HG03103 (cell line): ENCODE measurements at regions not wholly inside any gene's neighbourhood (a gene's known extent, or its start where the extent isn't known, plus 50 kb on each side); places are given as distances from the start of the nearest gene placed in this dataset.

Experiments used
- ATAC-seq: cut with Tn5 transposase; IDR thresholded peaks from one replicate; pipeline ENCODE4 v1.9.1; 2021; ENCODE audit warnings: low read depth; ENCODE audit not compliant: unreplicated experiment

- no peak for ATAC-seq
Observed at GRCh38 chr2:126824663-126825062, 74.0 kb upstream of the TEX51 start.

- no peak for ATAC-seq
Observed at GRCh38 chr2:126825316-126825715, 73.4 kb upstream of the TEX51 start.

- no peak for ATAC-seq
Observed at GRCh38 chr2:126826491-126826890, 72.2 kb upstream of the TEX51 start.

GRCh38 chr2:126827371-126827770 lies 71.3 kb upstream of the TEX51 start:
- ATAC-seq: no peak

GRCh38 chr2:126828051-126828450 lies 70.6 kb upstream of the TEX51 start:
- no peak for ATAC-seq

DNA sequence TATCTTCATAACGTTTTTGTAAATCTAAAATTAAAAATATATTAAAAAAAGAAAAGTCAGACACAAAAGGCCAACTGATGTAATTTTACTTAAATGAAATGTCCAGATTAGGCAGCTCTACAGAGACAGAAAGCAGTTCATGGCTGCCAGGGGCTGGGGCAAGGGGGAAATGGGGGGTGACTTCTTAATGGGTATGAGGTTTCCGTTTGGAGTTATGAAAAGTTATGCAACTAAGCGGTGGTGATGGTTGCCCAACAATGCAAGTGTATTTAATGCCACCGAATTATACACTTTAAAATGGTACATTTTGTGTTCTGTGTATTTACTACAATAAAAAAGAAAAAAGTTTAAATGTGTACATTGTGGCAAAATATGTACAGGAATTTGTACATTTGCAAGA lies 70.2 kb upstream of the TEX51 start:
- no peak for ATAC-seq

GRCh38 chr2:126831234-126832005 lies 67.3 kb upstream of the TEX51 start:
- no peak for ATAC-seq

DNA sequence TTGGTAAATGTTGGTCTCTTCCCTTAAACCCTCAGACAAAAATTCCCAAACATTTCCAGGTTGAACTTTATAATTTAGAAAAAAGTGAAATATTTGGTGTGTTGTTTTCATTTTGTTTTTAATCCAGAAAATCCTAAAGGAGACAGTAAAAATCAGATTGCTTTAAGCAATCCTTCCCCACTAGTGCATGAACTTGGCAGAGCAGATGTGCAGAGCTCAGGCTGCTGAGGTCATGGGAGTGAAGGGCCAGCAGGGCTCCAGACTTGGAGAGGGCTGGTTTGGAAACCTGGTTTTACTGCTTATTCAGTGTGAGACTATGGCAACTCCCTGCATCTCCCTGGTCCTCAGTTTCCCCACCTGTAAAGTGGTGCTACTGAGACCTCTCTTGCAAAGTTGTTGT lies 66.7 kb upstream of the TEX51 start:
- ATAC-seq: no peak

DNA sequence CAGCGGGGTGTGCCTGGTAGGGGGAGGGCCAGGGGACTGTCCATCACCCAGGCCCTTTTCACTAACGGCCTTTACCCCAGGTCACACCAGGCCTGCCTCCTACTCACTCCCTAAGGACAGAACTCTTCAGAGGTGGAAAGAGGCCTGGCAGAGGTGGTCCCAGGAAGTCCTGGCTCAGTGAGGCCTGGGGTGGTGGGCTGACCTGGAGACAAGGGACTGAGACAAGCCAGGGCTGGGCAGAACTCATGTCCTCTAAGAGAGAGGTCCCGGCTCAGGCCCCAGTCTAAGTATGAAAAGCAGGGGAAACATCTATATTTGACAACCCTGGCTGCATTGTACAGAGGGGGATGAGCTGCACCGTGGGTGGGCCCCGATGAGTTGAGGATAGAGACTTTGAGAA lies 65.9 kb upstream of the TEX51 start:
- no peak for ATAC-seq

- no peak for ATAC-seq
Observed at GRCh38 chr2:126834006-126834659, 64.6 kb upstream of the TEX51 start.

DNA sequence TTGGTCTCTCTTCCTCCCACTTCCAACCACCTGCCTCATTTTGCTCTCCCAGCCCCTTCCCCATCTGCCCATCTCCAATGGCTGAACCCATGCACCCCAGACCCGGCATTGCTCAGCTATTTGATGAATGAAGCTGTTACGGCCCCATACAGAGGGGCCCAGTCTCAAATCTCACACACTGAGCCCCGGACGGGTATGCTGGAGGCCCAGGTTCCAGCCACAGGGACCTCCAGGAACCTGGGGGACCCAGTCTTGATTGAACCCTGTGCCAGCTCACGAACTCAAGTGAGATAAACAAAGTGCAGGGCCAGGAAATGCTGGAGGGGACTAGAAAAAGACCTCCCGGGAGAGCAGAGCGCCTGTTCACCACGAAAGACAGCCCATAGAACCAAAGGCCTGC lies 63.4 kb upstream of the TEX51 start:
- no peak for ATAC-seq

GRCh38 chr2:126835831-126836230 lies 62.9 kb upstream of the TEX51 start:
- ATAC-seq: no peak

GRCh38 chr2:126836761-126837679 lies 61.7 kb upstream of the TEX51 start:
- no peak for ATAC-seq

DNA sequence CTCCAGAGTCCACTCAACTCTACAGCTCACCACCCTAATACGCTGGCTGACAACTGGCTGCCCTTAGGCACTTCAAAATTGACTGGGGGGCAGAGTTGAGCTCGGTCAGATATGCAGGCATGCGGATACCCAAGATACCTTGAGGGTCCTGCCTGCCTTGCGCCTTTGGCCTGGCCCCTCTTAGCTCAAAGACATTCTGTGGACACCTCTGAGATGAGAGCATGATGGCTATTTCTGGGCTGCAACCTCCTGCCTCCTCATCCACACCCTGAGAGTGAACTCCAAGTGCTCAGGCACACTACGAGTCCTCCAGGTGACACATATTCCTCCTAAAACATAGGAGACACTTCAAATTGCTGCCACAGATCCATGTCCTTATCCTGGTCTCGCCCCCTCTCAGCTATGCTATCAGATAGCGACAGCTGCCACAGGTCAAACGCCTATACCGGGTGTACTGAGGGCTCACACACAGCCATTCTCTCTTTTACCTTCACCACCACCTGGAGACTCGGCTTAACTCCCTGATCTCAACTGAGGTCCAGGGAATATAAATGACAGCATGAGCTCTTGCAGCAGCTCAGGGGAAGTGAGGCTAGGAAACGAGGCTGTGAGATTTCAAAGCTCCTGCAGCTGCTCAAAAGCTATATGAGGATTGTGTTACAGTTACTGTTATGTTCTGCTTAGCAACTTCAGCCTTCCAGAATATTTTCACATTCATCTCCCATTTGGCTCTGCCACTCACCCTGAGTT lies 60.5 kb upstream of the TEX51 start:
- no peak for ATAC-seq

DNA sequence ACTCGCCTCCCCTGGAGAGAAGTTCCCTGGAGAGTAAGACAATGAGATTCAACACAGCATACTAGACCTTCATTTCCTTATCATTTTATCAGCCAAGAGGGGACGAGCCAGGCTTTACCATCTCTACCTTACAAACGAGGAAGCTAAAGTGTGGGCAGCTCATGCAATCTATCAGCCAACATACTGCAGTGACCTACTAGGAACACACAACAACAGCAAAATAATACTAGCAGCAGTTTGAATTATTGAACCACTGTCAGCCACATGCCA lies 60.0 kb upstream of the TEX51 start:
- no peak for ATAC-seq

GRCh38 chr2:126839796-126840195 lies 58.9 kb upstream of the TEX51 start:
- ATAC-seq: no peak

- no peak for ATAC-seq
Observed at GRCh38 chr2:126843081-126843480, 55.6 kb upstream of the TEX51 start.

GRCh38 chr2:126846241-126846640 lies 52.4 kb upstream of the TEX51 start:
- no peak for ATAC-seq
